ENCODE measurements at regions not wholly inside any gene's neighbourhood (a gene's known extent, or its start where the extent isn't known, plus 50 kb on each side); places are given as distances from the start of the nearest gene placed in this dataset.

GRCh38 chr13:60627071-60627686 is 230.2 kb downstream of the TDRD3 start:
- 44 to 47% methylated on average over 8 of the region's 8 CpGs for WGBS, 2 donors
- no peak overlapping the region for H3K4me3 ChIP-seq (ENCODE audit: low read depth, poor library complexity, severe bottlenecking)
- TF ChIP-seq POLR2A (IDR thresholded peaks at IDR 0.05): no peak
- TF ChIP-seq, protein P1, sequence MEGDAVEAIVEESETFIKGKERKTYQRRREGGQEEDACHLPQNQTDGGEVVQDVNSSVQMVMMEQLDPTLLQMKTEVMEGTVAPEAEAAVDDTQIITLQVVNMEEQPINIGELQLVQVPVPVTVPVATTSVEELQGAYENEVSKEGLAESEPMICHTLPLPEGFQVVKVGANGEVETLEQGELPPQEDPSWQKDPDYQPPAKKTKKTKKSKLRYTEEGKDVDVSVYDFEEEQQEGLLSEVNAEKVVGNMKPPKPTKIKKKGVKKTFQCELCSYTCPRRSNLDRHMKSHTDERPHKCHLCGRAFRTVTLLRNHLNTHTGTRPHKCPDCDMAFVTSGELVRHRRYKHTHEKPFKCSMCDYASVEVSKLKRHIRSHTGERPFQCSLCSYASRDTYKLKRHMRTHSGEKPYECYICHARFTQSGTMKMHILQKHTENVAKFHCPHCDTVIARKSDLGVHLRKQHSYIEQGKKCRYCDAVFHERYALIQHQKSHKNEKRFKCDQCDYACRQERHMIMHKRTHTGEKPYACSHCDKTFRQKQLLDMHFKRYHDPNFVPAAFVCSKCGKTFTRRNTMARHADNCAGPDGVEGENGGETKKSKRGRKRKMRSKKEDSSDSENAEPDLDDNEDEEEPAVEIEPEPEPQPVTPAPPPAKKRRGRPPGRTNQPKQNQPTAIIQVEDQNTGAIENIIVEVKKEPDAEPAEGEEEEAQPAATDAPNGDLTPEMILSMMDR (IDR thresholded peaks at IDR 0.05): no peak
- DNase-seq (ENCODE audit: low spot score in 2 of 2): no peak
- intact Hi-C loops (cut with DNase I; ENCODE audit: low total_unique reads): no loop called here

Small RNAs in the stretch of these regions (microRNA-seq; reads per million reads assigned to microRNA genes)
- 0 reads per million in 2 donors for gene MIR3169 (ENCODE audit: borderline number of aligned reads in 1 of 2, borderline replicate concordance in 2 of 2)
